ENCODE measurements at regions not wholly inside any gene's neighbourhood (a gene's known extent, or its start where the extent isn't known, plus 50 kb on each side); places are given as distances from the start of the nearest gene placed in this dataset.

DNA sequence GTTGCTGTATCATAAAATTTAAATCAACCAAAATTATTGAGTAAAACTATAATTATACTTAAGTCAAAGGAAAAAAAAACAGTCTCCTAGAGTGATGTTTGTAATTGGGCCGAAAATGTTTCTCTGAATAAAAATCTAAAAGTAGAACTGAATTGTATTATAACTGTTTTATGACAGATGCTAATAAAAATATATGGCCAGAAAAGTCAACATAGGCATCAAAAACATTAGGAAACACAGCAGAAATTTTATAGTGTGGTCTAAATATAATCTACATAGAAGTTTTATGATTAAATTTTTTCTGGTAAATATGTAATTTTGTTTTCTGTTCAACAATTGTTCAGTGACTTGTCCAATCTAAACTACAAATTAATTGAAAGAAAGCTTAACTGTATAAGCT lies 277.8 kb downstream of the ALX1 start:
- Histone ChIP-seq H3K36me3 (ENCODE audit: insufficient read depth, low read length) (no peaks in the 10 kb centered on the region), H4K20me1 (ENCODE audit: insufficient read depth, low read length) (no peaks in the 10 kb centered on the region), H2AFZ (ENCODE audit: low read length) (no peak overlapping the region), H3K9me3 (ENCODE audit: low read length) (no peaks in the 10 kb centered on the region), H3K9me2 (ENCODE audit: insufficient read depth, low read length) (no peaks in the 10 kb centered on the region), H3K4me1 (ENCODE audit: insufficient read depth, low read length, poor library complexity, severe bottlenecking) (no peaks in the 10 kb centered on the region), H3K4me3 (ENCODE audit: low read depth, low read length, poor library complexity, severe bottlenecking) (no peak overlapping the region), H3K79me2 (ENCODE audit: insufficient read depth, low read depth, low read length) (no peaks in the 10 kb centered on the region), H3K27ac (ENCODE audit: low read depth, low read length, poor library complexity, severe bottlenecking) (no peak overlapping the region), H3K4me2 (ENCODE audit: low read length) (no peak overlapping the region)
- intact Hi-C loops (cut with micrococcal nuclease; ENCODE audit: unreplicated experiment): no loop called here
- POLR2A ChIA-PET: interaction anchor here (0.7 kb wide), 2 partner anchors 254 to 274 kb away, joined by 3 read pairs; no protein-coding TSS in a partner anchor
- no peak for TF ChIP-seq EZH2phosphoT487 (IDR thresholded peaks at IDR 0.05; ENCODE audit: borderline replicate concordance, low read depth, low read length)
- TF ChIP-seq, protein P1, sequence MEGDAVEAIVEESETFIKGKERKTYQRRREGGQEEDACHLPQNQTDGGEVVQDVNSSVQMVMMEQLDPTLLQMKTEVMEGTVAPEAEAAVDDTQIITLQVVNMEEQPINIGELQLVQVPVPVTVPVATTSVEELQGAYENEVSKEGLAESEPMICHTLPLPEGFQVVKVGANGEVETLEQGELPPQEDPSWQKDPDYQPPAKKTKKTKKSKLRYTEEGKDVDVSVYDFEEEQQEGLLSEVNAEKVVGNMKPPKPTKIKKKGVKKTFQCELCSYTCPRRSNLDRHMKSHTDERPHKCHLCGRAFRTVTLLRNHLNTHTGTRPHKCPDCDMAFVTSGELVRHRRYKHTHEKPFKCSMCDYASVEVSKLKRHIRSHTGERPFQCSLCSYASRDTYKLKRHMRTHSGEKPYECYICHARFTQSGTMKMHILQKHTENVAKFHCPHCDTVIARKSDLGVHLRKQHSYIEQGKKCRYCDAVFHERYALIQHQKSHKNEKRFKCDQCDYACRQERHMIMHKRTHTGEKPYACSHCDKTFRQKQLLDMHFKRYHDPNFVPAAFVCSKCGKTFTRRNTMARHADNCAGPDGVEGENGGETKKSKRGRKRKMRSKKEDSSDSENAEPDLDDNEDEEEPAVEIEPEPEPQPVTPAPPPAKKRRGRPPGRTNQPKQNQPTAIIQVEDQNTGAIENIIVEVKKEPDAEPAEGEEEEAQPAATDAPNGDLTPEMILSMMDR (conservative IDR thresholded peaks at IDR 0.05; ENCODE audit: low read length): no peak
- CTCF ChIA-PET (ENCODE audit: unreplicated experiment): no interaction called here
- no TSS peak for BruUV-seq (replicated peaks)
- no peak for DNase-seq (ENCODE audit: low spot score)

DNA sequence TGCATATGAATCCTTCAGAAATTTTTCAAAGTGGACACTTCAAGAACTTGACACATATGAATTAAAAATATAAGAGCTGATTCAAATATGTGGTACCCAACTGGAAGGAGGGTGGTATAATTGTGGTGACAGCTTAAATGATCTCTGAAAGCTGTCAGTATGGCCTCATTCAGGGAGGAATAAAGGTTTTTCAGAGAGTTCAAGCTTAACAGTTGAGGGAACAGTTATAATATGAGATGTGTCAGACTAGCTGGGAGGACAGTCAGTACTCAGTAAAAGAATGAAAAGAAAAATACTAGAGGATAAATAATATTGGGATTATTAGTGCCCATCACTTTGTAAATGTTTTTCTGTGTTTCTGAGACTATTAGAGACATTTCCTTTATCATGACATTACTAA lies 277.5 kb downstream of the RASSF9 start:
- ChIA-PET POLR2A (interaction anchor here (0.5 to 0.7 kb wide), 3 partner anchors 22 to 253 kb away, joined by 3 read pairs; no protein-coding TSS in a partner anchor), CTCF (ENCODE audit: unreplicated experiment) (interaction anchor here (0.8 kb wide), 1 partner anchor 9 kb away, joined by 3 read pairs; no protein-coding TSS in a partner anchor)
- no peaks in the 10 kb centered on the region for H3K9me2 ChIP-seq (ENCODE audit: insufficient read depth, low read length)
- TF ChIP-seq EZH2phosphoT487 (IDR thresholded peaks at IDR 0.05; ENCODE audit: borderline replicate concordance, low read depth, low read length): no peak
- TF ChIP-seq, protein P1 (conservative IDR thresholded peaks at IDR 0.05; ENCODE audit: low read length): no peak
- no peaks in the 10 kb centered on the region for H3K36me3 ChIP-seq (ENCODE audit: insufficient read depth, low read length)
- intact Hi-C loops (cut with micrococcal nuclease; ENCODE audit: unreplicated experiment): no loop called here
- no peaks in the 10 kb centered on the region for H4K20me1 ChIP-seq (ENCODE audit: insufficient read depth, low read length)
- no peaks in the 10 kb centered on the region for H3K79me2 ChIP-seq (ENCODE audit: insufficient read depth, low read depth, low read length)
- no peak overlapping the region for H3K4me3 ChIP-seq (ENCODE audit: low read depth, low read length, poor library complexity, severe bottlenecking)
- H3K9me3 ChIP-seq (ENCODE audit: low read length): no peaks in the 10 kb centered on the region
- no peak overlapping the region for H3K4me2 ChIP-seq (ENCODE audit: low read length)
- no peak overlapping the region for H2AFZ ChIP-seq (ENCODE audit: low read length)
- DNase-seq (ENCODE audit: low spot score): no peak
- no peaks in the 10 kb centered on the region for H3K4me1 ChIP-seq (ENCODE audit: insufficient read depth, low read length, poor library complexity, severe bottlenecking)
- H3K27ac ChIP-seq (ENCODE audit: low read depth, low read length, poor library complexity, severe bottlenecking): no peak overlapping the region
- no TSS peak for BruUV-seq (replicated peaks)

DNA sequence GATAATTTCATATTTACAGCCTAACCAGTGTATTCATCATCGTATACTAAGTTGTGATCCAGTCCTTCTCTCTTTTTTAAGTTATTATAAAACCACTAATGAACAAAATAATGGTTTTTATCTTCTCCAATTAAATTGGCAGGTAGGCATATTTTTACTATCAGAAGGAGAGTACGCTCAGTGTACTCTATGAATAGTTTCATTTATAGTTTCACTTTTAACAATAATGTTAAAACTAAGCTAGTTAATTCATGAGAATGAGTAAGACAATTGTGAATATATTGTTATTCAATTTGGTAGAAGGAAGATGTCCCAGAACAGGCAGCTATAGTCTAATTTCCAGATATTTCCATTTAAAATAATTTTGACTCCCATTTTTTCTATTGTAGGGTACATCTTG lies 277.1 kb downstream of the RASSF9 start:
- Histone ChIP-seq H3K27ac (ENCODE audit: low read depth, low read length, poor library complexity, severe bottlenecking) (no peak overlapping the region), H3K4me1 (ENCODE audit: insufficient read depth, low read length, poor library complexity, severe bottlenecking) (no peaks in the 10 kb centered on the region), H4K20me1 (ENCODE audit: insufficient read depth, low read length) (no peaks in the 10 kb centered on the region), H3K79me2 (ENCODE audit: insufficient read depth, low read depth, low read length) (no peaks in the 10 kb centered on the region), H3K4me2 (ENCODE audit: low read length) (no peak overlapping the region), H3K9me3 (ENCODE audit: low read length) (no peaks in the 10 kb centered on the region), H3K36me3 (ENCODE audit: insufficient read depth, low read length) (no peaks in the 10 kb centered on the region), H3K4me3 (ENCODE audit: low read depth, low read length, poor library complexity, severe bottlenecking) (no peak overlapping the region), H2AFZ (ENCODE audit: low read length) (no peak overlapping the region), H3K9me2 (ENCODE audit: insufficient read depth, low read length) (no peaks in the 10 kb centered on the region)
- TF ChIP-seq EZH2phosphoT487 (IDR thresholded peaks at IDR 0.05; ENCODE audit: borderline replicate concordance, low read depth, low read length): no peak
- TF ChIP-seq, protein P1 (conservative IDR thresholded peaks at IDR 0.05; ENCODE audit: low read length): no peak
- intact Hi-C loops (cut with micrococcal nuclease; ENCODE audit: unreplicated experiment): no loop called here
- CTCF ChIA-PET (ENCODE audit: unreplicated experiment): no interaction called here
- no peak for DNase-seq (ENCODE audit: low spot score)
- POLR2A ChIA-PET: interaction anchor here (0.5 kb wide), 2 partner anchors 21 to 37 kb away, joined by 3 read pairs; no protein-coding TSS in a partner anchor
- no TSS peak for BruUV-seq (replicated peaks)

Measured in OCI-LY7 (cell line).